ENCODE measurements at regions not wholly inside any gene's neighbourhood (a gene's known extent, or its start where the extent isn't known, plus 50 kb on each side); places are given as distances from the start of the nearest gene placed in this dataset.

DNA sequence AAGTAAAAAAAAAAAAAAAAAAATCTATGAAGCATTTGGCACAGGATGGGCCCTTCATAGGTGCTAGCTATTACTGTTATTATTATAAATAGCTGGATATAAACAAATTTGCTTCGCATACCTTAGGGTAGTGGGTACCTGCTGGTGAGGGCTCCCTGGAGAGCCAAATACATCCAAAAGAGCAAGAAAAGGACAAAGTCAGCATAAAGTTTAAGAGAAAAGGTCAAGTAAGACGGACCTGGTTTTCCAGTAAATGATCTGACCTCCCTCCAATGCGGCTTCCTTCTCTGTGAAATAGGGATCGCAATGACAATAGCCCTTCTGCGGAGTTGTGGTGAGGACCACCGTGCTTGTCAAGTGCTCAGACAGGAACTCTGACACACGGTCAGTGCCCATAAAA lies 214.5 kb downstream of the SNX10 start:
- TF ChIP-seq GATA1 (IDR thresholded peaks at IDR 0.05; ENCODE audit: low read depth, low read length) (no peak), POLR2A (IDR thresholded peaks at IDR 0.05; ENCODE audit: low read length) (no peak)
- DNase-seq = no peak

DNA sequence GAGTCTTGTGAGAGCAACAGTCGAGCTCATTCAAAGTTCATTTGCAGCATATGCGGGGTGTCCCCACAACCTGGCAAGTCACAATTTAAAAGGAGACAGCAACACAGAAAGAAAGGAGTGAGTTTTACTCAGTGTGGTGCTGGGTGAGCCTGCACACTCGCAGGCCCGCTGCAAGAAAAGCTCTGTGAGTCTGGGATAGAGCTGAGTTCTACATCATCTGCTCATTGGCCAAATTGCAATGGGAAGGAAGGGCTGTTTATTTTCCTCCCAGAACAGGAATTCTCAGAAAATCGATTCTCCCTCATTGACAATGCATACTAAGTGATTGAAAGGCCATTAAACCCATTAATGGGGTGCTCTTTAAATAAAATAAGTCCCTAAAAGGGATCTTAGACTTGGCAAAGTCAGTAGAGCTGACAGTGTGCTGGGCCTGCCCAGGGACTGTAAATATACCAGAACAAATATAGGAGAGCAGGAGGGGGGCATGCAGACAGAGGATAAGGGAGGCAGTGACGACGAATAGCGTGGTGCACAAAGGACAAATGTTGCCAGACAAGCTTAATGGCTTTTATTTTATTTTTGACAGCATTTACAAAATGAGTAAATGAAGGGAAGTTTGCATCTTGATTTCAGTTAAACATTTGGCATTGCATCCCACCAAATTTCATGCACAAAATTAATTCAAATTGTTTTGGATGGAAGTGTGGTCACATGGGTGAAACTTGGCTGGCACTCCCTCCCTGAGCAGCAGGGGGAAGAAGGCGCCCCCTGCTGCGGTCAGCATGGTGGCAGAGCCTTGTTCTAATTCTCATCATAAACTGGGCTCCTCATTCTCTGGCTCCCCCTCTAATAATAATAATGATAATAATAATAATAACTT lies 215.7 kb downstream of the SNX10 start:
- no peak for TF ChIP-seq GATA1 (IDR thresholded peaks at IDR 0.05; ENCODE audit: low read depth, low read length)
- TF ChIP-seq POLR2A (IDR thresholded peaks at IDR 0.05; ENCODE audit: low read length) = no peak

DNA sequence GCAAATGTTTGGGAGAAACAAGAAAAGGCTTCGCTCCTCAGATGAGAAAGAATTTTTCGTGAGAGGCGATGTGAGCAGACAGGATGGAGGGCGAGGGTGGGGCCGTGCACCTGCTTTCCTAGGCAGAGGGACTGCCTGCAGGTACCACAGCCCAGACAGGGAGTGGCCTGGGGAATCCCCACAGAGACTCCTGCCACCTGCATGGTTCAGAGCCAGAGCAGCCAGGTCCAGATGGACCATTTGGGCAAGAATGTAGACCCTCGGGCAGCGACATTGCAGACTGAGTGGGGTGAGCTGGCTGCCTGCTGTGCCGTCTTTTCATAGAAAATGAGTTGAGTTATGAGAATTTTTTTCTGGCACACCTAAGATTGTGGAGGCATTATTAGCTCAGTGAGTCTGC lies 216.8 kb downstream of the SNX10 start:
- TF ChIP-seq GATA1 (IDR thresholded peaks at IDR 0.05; ENCODE audit: low read depth, low read length) (no peak), POLR2A (IDR thresholded peaks at IDR 0.05; ENCODE audit: low read length) (no peak)
- DNase-seq = no peak

More for the DNA sequence above, 215.7 kb downstream of the SNX10 start:
- DNase-seq = no peak

DNA sequence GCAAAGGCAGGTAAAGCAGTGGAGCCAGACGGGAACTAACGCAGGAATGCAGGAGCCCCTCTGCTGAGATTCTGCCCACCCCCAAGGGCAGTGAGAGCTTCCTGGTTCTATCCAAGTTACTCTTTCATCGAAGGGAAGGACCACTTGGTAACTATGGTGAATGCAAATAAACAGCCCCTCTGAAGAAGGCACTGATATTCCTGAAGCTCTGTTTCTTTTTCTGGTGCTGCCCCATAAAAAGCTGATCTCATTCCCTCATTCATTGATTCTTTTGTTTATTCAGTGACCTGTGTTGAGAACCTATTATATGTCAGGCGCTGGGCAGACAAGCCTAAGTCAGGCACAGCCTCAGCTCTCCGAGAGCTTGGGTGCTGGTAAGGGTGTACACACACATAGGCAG lies 217.3 kb downstream of the SNX10 start:
- TF ChIP-seq GATA1 (IDR thresholded peaks at IDR 0.05; ENCODE audit: low read depth, low read length) (no peak), POLR2A (IDR thresholded peaks at IDR 0.05; ENCODE audit: low read length) (no peak)
- no peak for DNase-seq

DNA sequence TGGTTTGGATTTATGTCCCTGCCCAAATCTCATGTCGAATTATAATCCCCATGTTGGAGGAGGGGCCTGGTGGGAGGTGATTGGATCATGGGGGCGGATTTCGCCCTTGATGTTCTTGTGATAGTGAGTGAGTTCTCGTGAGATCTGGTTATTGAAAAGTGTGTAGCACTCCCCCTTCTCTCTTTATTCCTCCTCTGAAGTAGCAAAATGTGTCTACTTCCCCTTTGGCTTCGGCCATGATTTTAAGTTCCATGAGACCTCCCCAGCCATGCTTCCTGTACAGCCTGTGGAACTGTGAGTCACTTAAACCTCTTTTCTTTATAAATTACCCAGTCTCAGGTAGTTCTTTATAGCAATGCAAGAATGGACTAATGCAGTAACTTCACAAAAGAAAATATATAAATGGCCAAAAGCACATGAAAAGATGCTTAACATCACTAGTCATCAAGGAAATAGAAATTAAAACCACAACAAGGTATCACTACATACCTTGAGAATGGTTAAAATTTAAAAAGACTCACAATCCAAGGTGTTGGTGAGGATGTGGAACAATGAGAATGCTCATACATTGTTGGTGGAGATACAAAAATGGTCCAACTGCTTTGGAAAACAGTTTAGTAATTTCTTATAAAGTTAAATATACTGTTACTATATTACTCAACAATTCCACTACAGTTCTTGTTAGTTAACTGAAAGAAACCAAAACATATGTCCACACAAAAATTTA lies 218.7 kb downstream of the SNX10 start:
- no peak for DNase-seq
- TF ChIP-seq GATA1 (IDR thresholded peaks at IDR 0.05; ENCODE audit: low read depth, low read length) (no peak), POLR2A (IDR thresholded peaks at IDR 0.05; ENCODE audit: low read length) (no peak)

DNA sequence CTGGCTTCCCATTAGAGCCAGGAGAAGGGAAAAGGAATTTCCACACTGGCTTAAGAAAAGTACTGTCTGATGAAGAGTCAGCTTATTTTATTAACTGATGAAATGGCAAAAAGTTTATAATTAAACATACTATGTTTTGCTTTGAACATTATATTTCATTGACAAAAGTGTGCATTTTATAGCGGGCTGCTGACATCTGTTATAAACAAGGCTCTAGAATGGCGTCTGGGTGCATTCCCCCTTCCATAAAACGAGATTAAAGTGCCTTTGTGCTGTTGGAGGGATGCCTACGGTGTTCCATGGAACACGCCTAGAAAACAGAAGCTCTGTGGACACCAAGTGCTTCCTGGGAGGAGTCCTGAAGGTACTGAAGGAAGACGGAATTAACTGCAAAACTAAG lies 220.2 kb downstream of the SNX10 start:
- TF ChIP-seq GATA1 (IDR thresholded peaks at IDR 0.05; ENCODE audit: low read depth, low read length) (no peak), POLR2A (IDR thresholded peaks at IDR 0.05; ENCODE audit: low read length) (no peak)
- no peak for DNase-seq

DNA sequence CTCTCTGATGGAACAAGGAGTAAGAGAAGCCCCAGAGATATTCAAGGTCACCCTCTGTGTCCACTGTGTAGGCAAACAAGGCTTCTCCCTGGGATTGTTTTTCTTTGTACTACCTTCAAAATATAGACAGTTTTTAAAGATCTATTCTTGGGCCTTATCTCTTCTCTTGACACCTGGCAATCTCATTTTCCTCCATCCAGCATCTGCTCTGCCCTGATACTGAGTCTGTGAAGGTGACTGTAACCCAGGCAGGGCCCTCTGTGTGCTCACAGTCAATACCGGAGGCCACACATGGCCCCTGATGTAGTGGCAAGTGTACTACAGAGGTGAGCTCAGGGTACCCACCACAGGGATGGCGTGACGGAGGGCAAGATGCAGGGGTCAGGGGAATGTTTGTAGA lies 221.1 kb downstream of the SNX10 start:
- TF ChIP-seq GATA1 (IDR thresholded peaks at IDR 0.05; ENCODE audit: low read depth, low read length) (no peak), POLR2A (IDR thresholded peaks at IDR 0.05; ENCODE audit: low read length) (no peak)
- DNase-seq = no peak

DNA sequence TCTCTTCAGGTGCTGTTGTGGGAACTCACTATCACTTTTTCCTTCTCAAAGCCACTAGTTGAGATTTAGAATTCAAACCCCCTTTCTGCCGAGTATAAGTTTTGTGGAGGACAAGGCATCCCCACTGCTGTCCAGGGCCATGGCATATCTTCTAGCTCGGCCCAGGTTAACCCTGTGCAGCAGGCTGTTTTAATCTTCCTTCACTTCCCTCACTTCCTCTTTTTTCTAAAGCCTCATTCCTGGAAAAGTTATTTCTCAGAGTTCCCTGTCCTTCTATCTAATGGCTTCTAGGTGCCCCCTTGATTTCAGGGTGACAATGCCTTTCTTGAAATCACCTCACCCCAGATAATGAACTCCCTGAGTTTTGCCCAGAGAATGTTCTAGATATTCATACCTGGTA lies 222.3 kb downstream of the SNX10 start:
- DNase-seq = no peak
- no peak for TF ChIP-seq GATA1 (IDR thresholded peaks at IDR 0.05; ENCODE audit: low read depth, low read length)
- TF ChIP-seq POLR2A (IDR thresholded peaks at IDR 0.05; ENCODE audit: low read length) = no peak

DNA sequence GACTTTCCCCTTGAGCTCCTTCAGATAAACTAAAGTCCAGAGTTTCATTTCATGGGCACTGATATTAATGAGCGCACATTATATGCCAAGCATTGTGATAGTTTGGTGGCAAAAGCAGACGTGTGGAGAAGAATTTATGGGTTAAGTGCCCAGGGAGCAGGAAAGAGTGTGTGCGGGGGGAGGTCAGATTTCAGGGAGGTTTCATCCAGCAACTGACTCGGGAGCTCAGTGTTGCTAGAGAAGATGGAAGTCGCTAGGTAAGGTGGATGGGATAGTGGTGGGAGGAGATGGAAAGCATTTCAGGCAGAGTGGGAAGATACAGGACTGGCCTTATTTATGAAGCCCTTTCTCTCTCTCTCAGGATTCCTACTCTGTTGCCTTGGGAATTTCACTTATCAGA lies 223.0 kb downstream of the SNX10 start:
- TF ChIP-seq GATA1 (IDR thresholded peaks at IDR 0.05; ENCODE audit: low read depth, low read length) (no peak), POLR2A (IDR thresholded peaks at IDR 0.05; ENCODE audit: low read length) (no peak)
- no peak for DNase-seq

DNA sequence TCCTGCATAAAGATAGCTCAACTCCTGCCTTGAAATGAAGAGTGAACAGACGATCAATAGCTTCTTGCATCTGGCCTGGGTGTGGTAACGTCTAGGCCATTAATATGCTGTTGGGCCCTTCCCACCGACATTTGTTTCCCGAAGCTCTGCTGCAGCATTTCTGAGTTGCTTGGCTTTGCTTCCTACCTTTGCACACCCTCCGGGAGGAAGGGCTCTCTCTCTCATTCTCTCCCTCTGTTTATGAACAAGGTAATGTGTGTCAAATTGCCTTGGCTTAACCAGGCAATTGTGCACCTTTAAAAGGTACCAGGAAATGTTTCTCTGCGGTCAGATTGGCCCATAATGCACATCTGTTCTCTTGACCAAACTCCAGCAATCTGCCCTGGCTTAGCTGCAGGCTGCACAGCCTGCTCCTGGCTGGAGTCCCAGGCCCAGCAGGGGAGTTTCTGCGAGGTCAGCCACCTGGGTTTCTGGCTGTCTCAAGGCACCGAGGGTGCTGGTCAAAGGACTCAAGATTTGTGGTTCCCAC lies 223.7 kb downstream of the SNX10 start:
- TF ChIP-seq POLR2A (IDR thresholded peaks at IDR 0.05; ENCODE audit: low read length) (no peak), GATA1 (IDR thresholded peaks at IDR 0.05; ENCODE audit: low read depth, low read length) (no peak)
- DNase-seq = no peak

DNA sequence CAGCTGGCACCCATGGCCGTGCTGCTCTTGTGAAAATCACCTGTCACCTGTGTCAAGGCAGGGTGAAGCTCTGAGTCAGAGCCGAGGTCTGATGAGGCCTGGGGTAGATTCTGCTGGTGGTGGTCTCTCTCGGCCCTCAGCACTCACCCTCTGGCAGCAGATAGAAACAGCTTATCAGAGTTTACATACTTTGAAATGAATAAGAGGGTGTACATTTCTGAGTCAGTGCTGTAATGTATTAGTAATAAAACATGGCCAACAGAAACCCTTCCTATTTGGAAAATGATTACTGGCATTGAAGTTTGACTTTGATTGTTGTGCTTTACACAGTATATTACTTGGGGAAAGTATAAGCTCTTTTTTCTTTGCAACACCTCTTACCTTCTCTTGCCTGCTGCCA lies 228.8 kb downstream of the SNX10 start:
- no peak for DNase-seq
- TF ChIP-seq POLR2A (IDR thresholded peaks at IDR 0.05; ENCODE audit: low read length) (no peak), GATA1 (IDR thresholded peaks at IDR 0.05; ENCODE audit: low read depth, low read length) (no peak)

DNA sequence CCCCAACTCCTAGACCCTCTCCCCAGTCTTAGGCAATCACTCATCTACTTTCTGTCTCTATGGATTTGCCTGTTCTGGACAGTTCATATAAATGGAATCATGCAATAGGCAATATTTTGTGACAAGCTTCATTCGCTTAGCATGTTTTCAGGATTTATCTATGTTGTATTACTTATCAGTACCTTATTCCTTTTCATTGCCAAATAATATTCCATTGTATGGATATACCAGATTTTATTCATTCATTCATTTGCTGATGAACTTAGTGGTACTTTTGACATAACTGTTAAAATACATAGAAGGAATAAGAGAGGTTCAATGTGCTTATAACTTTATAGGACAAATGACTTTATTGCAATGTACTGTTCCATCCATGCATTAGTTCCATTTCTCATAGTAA lies 231.0 kb downstream of the SNX10 start:
- no peak for TF ChIP-seq POLR2A (IDR thresholded peaks at IDR 0.05; ENCODE audit: low read length)
- DNase-seq = no peak

DNA sequence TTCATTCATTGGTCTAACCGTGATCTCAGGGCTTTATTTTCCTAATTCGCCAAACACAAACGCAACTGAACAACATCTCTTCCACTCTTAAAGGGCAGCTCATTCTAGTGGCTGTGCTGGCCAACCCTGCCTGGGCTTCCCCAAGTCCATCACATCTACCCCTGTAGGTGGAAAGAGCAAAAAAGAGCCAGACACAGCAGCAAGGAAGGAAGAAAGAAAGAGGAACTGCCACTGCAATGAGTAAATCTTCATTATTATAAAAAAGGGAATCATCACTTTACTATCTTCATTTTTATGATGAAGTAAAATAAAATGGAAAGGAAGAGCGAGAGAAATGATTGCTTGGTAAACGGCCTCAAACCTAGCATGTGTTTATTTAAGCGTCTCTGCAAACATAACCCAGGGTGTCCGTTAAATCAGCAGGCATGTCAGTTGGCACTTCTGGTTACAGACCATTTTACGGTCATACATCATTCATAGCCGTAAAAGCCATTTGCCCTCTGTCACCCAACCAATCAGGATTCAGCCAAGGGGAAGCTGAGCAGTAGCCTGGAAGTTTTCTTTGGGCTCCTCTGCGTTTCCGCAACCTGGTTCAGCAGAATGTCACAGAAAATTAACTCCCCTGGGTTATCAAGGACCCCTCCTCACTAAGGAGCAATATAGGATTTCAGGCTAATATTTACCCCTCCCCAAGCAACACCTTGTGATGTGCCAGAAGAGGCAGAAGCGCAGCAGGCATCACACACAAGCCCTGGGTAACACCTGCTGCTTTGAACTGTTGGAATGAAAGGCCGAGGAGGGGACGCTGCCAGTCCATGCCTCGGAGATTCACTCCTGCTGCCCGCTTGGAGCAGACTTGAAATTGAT lies 234.0 kb downstream of the SNX10 start:
- no peak for TF ChIP-seq GATA1 (IDR thresholded peaks at IDR 0.05; ENCODE audit: low read depth, low read length)
- no peak for TF ChIP-seq POLR2A (IDR thresholded peaks at IDR 0.05; ENCODE audit: low read length)
- no peak for DNase-seq

DNA sequence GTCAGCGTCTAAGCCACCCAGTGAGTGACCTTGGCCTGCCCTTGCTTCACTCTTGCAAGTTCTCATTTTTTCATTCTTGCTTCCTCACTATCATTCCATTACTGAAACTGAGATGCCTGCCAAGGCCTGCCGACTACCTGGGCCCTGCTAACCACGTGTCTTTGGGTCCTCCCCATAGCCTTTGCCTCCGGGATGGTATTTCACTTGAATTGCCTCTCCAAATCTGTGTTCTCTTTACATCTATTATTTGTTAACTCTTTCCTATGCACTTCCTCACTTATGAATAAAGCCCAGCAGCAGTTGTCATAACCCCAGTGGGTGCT lies 234.6 kb downstream of the SNX10 start:
- no peak for DNase-seq
- TF ChIP-seq POLR2A (IDR thresholded peaks at IDR 0.05; ENCODE audit: low read length) = no peak
- TF ChIP-seq GATA1 (IDR thresholded peaks at IDR 0.05; ENCODE audit: low read depth, low read length) = no peak
